ENCODE measurements at regions not wholly inside any gene's neighbourhood (a gene's known extent, or its start where the extent isn't known, plus 50 kb on each side); places are given as distances from the start of the nearest gene placed in this dataset.
A peak's percentile ranks its signal among the peaks of the same experiment; 100 is the strongest.
"Not testable (repeated sequence)": the region's sequence is repeated elsewhere in the genome, so short reads cannot be mapped to it uniquely, and the experiment has no call there.

DNA sequence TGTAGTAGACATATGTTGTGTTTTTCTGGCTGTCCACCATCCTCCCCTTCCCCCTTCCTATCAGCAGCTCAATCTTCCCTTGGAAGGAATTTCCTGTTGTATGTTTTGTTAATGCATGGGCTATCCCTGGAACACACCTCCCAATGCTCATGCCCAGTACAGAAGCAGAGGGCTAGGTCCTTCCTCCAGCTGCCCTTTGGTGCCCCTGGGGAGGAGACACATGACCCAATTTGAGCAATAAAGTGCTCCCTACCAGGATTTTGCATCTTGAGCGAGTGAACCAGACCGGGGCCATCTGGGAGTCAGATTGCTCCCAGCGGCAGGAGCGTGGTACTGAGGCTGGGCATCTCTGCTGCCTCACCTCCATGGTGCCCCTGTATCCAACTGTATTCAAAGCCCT, 141.5 kb upstream of the MED13 start:
- Histone ChIP-seq H3K27ac (no peak overlapping the region), H3K4me3 (no peak overlapping the region), H3K4me1 (no peaks in the 10 kb centered on the region), H3K36me3 (no peaks in the 10 kb centered on the region), H3K9me3 (peaks cover 0 to 6% (median 2%) of the 10 kb centered on the region in 4 donors), H3K27me3 (no peaks in the 10 kb centered on the region)
- WGBS, 5 donors, result 87 to 97% (median 93%) methylated on average over 4 of the region's 4 CpGs
- DNase-seq, result no peak
- intact Hi-C loops (cut with DNase I; ENCODE audit: low total_unique reads), result no loop called here
- TF ChIP-seq CTCF (IDR thresholded peaks at IDR 0.05), result no peak
- TF ChIP-seq EP300 (IDR thresholded peaks at IDR 0.05), result no peak
- no peak for TF ChIP-seq POLR2AphosphoS5 (IDR thresholded peaks at IDR 0.05)
- no peak for TF ChIP-seq POLR2A (IDR thresholded peaks at IDR 0.05)

DNA sequence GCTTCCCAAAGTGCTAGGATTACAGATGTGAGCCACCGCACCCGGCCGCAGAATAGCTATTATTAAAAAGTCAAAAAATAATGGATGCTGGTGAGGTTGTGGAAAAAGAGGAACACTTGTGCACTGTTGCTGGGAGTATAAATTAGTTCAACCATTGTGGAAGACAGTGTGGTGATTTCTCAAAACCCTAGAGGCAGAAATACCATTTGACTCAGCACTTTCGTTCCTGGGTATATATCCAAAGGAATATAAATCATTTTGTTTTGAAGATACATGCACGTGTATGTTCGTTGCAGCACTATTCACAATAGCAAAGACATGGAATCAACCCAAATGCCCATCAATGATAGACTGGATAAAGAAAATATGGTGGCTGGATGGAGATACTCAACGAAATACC, 132.1 kb upstream of the MED13 start:
- H3K4me3 ChIP-seq; DNase-seq; H3K9me3 ChIP-seq; H3K27ac ChIP-seq; H3K4me1 ChIP-seq; H3K27me3 ChIP-seq; H3K36me3 ChIP-seq; intact Hi-C loops (cut with DNase I; ENCODE audit: low total_unique reads): not testable (repeated sequence)
- WGBS, 5 donors, result 78 to 85% (median 84%) methylated on average over 7 of the region's 7 CpGs

GRCh38 chr17:62196587-62196986, 131.5 kb upstream of the MED13 start:
- H3K27ac ChIP-seq; H3K36me3 ChIP-seq; DNase-seq; H3K4me3 ChIP-seq; H3K4me1 ChIP-seq; intact Hi-C loops (cut with DNase I; ENCODE audit: low total_unique reads); H3K9me3 ChIP-seq; H3K27me3 ChIP-seq: not testable (repeated sequence)
- 92 to 98% (median 94%) methylated on average over 3 of the region's 3 CpGs for WGBS, 5 donors

GRCh38 chr17:62194401-62194800, 129.3 kb upstream of the MED13 start:
- no peak for TF ChIP-seq CTCF (IDR thresholded peaks at IDR 0.05)
- no peak for TF ChIP-seq POLR2AphosphoS5 (IDR thresholded peaks at IDR 0.05)
- no peak for TF ChIP-seq EP300 (IDR thresholded peaks at IDR 0.05)
- no peak for TF ChIP-seq POLR2A (IDR thresholded peaks at IDR 0.05)
- Histone ChIP-seq H3K4me3 (no peak overlapping the region), H3K27ac (no peak overlapping the region), H3K27me3 (no peaks in the 10 kb centered on the region), H3K4me1 (no peaks in the 10 kb centered on the region), H3K9me3 (peaks cover 0 to 3% (median 0%) of the 10 kb centered on the region in 4 donors), H3K36me3 (no peaks in the 10 kb centered on the region)
- intact Hi-C loops (cut with DNase I; ENCODE audit: low total_unique reads), result no loop called here
- peak in 1 of 2 donors; percentile 10 for DNase-seq
- WGBS, 5 donors, result 55 to 66% (median 57%) methylated on average over 4 of the region's 4 CpGs

GRCh38 chr17:62193249-62193648, 128.2 kb upstream of the MED13 start:
- Histone ChIP-seq H3K27me3 (no peaks in the 10 kb centered on the region), H3K4me1 (peaks cover 0 to 5% (median 2%) of the 10 kb centered on the region in 4 donors), H3K36me3 (no peaks in the 10 kb centered on the region), H3K9me3 (peaks cover 0 to 3% (median 0%) of the 10 kb centered on the region in 4 donors), H3K4me3 (no peak overlapping the region), H3K27ac (no peak overlapping the region)
- WGBS, 5 donors, result 76 to 92% (median 89%) methylated on average over 4 of the region's 4 CpGs
- intact Hi-C loops (cut with DNase I; ENCODE audit: low total_unique reads), result no loop called here
- TF ChIP-seq POLR2AphosphoS5 (IDR thresholded peaks at IDR 0.05) (no peak), POLR2A (IDR thresholded peaks at IDR 0.05) (no peak), CTCF (IDR thresholded peaks at IDR 0.05) (no peak), EP300 (IDR thresholded peaks at IDR 0.05) (no peak)
- DNase-seq, result no peak

All from stomach (tissue), 8 donors.